CD4-positive, alpha-beta memory T cell (primary cell): ENCODE measurements at regions not wholly inside any gene's neighbourhood (a gene's known extent, or its start where the extent isn't known, plus 50 kb on each side); places are given as distances from the start of the nearest gene placed in this dataset.
A peak's percentile ranks its signal among the peaks of the same experiment; 100 is the strongest.

Source experiments
- CTCF ChIA-PET: fragments of 350-600 bp; sonication (Branson Sonifier 250); formaldehyde crosslinking; loops from one replicate; lab custom pipeline; 2021; ENCODE audit warnings: inconsistent platforms; ENCODE audit not compliant: partially characterized antibody; lab: Charles Lee
- POLR2A ChIA-PET: fragments of 350-600 bp; sonication (Branson Sonifier 250); formaldehyde crosslinking; loops from one replicate; lab custom pipeline; 2021; ENCODE audit not compliant: partially characterized antibody; lab: Charles Lee
- DNase-seq, 5 donors: peaks; one replicate each; pipeline versions ENCODE4 v3.0.0 to v3.0.0-alpha.2; 2020 to 2022; ENCODE audit warnings: mixed read lengths in 1 of 5
- H3K27ac ChIP-seq: one replicate; pipeline ENCODE4 v1.7.0; 2013; ENCODE audit warnings: low read depth, low read length
- H3K27me3 ChIP-seq: 2 replicates; pipeline ENCODE4 v1.7.0; 2013; ENCODE audit warnings: mild to moderate bottlenecking, low read length, moderate library complexity; ENCODE audit not compliant: insufficient read depth
- H3K36me3 ChIP-seq: 2 replicates; pipeline ENCODE4 v1.7.0; 2013; ENCODE audit warnings: mild to moderate bottlenecking, low read length, moderate library complexity; ENCODE audit not compliant: insufficient read depth
- H3K4me1 ChIP-seq: 2 replicates; pipeline ENCODE4 v1.7.0; 2013; ENCODE audit warnings: mild to moderate bottlenecking, low read length, moderate library complexity; ENCODE audit not compliant: insufficient read depth
- H3K4me3 ChIP-seq, 2 donors: one replicate each; pipeline ENCODE4 v1.7.0; 2013; ENCODE audit warnings: low read length in 2 of 2, mild to moderate bottlenecking in 1 of 2
- H3K9me3 ChIP-seq, 2 donors: one replicate each; pipeline ENCODE4 v1.7.0; 2013; ENCODE audit warnings: low read length in 2 of 2, control low read depth in 1 of 2; ENCODE audit not compliant: control insufficient read depth in 1 of 2
- H3K27ac Mint-ChIP-seq, 7 donors: one replicate each; pipeline ENCODE4 v1.8.0; 2020 to 2021; ENCODE audit warnings: mixed read lengths in 7 of 7, mild to moderate bottlenecking in 6 of 7, inconsistent platforms in 3 of 7, moderate library complexity in 3 of 7
- H3K27me3 Mint-ChIP-seq, 2 donors: one replicate each; pipeline ENCODE4 v1.8.0; 2020 to 2021; ENCODE audit warnings: mixed read lengths in 2 of 2
- H3K36me3 Mint-ChIP-seq, 2 donors: one replicate each; pipeline ENCODE4 v1.8.0; 2020 to 2021; ENCODE audit warnings: mixed read lengths in 2 of 2, inconsistent platforms in 1 of 2, mild to moderate bottlenecking in 1 of 2
- H3K4me1 Mint-ChIP-seq, 4 donors: one replicate each; pipeline ENCODE4 v1.8.0; 2020 to 2021; ENCODE audit warnings: mixed read lengths in 4 of 4, mild to moderate bottlenecking in 1 of 4
- H3K4me3 Mint-ChIP-seq, 8 donors: one replicate each; pipeline ENCODE4 v1.8.0; 2020 to 2021; ENCODE audit warnings: mixed read lengths in 8 of 8, mild to moderate bottlenecking in 7 of 8, moderate library complexity in 6 of 8, inconsistent platforms in 3 of 8
- H3K9me3 Mint-ChIP-seq, 8 donors: one replicate each; pipeline ENCODE4 v1.8.0; 2020 to 2021; ENCODE audit warnings: mixed read lengths in 8 of 8, mild to moderate bottlenecking in 5 of 8, inconsistent platforms in 3 of 8, moderate library complexity in 1 of 8
- intact Hi-C: fragments of 100-400 bp; cut with micrococcal nuclease; formaldehyde crosslinking; loops from one replicate; pipeline ENCODE4 v1.15.1; 2023

DNA sequence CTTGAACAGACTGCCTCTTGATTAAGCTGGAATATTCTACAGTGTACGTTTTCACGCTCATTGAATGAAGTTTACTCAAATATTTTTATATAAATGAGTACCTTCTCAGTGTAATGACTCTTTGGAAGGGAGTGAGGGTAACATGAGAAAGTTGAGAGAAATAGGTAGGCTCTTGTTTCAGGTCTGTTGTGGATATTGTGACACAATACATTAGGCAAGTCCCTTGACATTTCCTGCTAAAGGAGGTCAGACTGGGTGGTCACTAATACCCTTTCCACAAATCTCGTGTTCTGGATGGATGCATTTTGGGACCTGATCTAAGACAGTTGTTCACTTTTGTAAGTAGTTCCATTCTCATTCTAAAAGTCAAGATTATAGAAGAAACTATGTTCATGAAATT is 324.8 kb upstream of the AZI2 start:
- Histone ChIP-seq H3K36me3 (no peaks in the 10 kb centered on the region), H3K4me3 (no peak overlapping the region), H3K9me3 (no peaks in the 10 kb centered on the region), H3K27me3 (no peaks in the 10 kb centered on the region), H3K4me1 (no peaks in the 10 kb centered on the region), H3K27ac (no peak overlapping the region)
- Mint-ChIP-seq H3K36me3 (no peaks in the 10 kb centered on the region), H3K4me3 (no peak overlapping the region), H3K27me3 (peaks cover 0 to 2% of the 10 kb centered on the region in 2 donors), H3K9me3 (peaks cover 0 to 7% (median 0%) of the 10 kb centered on the region in 8 donors), H3K4me1 (no peaks in the 10 kb centered on the region), H3K27ac (no peak overlapping the region)
- CTCF ChIA-PET, result no interaction called here
- POLR2A ChIA-PET, result no interaction called here
- DNase-seq, result no peak
- intact Hi-C loops, result no loop called here

DNA sequence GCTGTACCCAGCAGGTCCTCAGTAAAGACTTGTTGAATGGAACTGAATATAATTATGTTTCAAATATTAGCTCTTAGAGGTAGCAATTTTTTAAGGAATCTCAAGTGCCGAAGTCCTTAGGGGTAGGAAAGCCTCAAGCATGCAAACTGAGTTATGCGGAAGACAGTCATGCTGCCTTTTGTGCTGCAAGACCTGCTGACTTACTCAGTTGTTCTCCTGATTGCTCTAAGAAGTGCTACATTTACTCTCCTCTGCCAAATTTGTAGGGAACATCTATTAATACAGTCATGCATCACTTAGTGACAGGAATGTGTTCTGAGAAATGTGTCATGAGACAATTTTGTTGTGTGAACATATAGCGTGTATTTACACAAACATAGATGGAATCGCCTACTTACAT is 325.6 kb upstream of the AZI2 start:
- Mint-ChIP-seq H3K4me3 (no peak overlapping the region), H3K27me3 (peaks cover 0 to 2% of the 10 kb centered on the region in 2 donors), H3K9me3 (peaks cover 0 to 7% (median 0%) of the 10 kb centered on the region in 8 donors), H3K27ac (no peak overlapping the region), H3K36me3 (no peaks in the 10 kb centered on the region), H3K4me1 (no peaks in the 10 kb centered on the region)
- ChIA-PET CTCF (no interaction called here), POLR2A (no interaction called here)
- DNase-seq, result no peak
- Histone ChIP-seq H3K27me3 (no peaks in the 10 kb centered on the region), H3K27ac (no peak overlapping the region), H3K9me3 (no peaks in the 10 kb centered on the region), H3K4me1 (no peaks in the 10 kb centered on the region), H3K4me3 (no peak overlapping the region), H3K36me3 (no peaks in the 10 kb centered on the region)
- intact Hi-C loops, result no loop called here

DNA sequence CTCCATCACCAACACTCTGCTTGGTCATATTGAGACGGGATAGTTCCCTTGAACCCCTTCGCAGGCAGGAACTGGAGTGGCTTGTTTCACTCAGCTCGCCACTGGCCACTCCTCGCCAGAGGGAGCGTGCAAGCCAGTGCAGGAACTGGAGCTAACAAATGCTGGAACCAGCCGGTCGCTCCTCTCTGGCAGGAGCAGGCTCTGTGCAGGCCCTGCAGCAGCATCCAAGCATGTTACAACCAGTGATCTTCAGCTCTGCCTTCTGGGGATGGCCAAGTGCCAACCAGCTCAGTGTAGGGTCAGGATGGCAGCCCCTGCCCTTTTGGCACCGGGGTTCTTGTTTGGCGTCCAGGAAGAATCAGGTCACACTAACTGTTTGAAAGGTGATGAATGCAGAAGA is 329.0 kb upstream of the AZI2 start:
- no peaks in the 10 kb centered on the region for H3K4me1 Mint-ChIP-seq
- Histone ChIP-seq H3K27ac (no peak overlapping the region), H3K9me3 (no peaks in the 10 kb centered on the region), H3K4me3 (no peak overlapping the region), H3K4me1 (no peaks in the 10 kb centered on the region), H3K36me3 (no peaks in the 10 kb centered on the region), H3K27me3 (no peaks in the 10 kb centered on the region)
- H3K4me3 Mint-ChIP-seq, result no peak overlapping the region
- ChIA-PET CTCF (no interaction called here), POLR2A (no interaction called here)
- no peak overlapping the region for H3K27ac Mint-ChIP-seq
- intact Hi-C loops, result no loop called here
- H3K36me3 Mint-ChIP-seq, result no peaks in the 10 kb centered on the region
- no peak for DNase-seq
- peaks cover 0 to 11% (median 1%) of the 10 kb centered on the region in 8 donors for H3K9me3 Mint-ChIP-seq
- peaks cover 0 to 1% of the 10 kb centered on the region in 2 donors for H3K27me3 Mint-ChIP-seq

DNA sequence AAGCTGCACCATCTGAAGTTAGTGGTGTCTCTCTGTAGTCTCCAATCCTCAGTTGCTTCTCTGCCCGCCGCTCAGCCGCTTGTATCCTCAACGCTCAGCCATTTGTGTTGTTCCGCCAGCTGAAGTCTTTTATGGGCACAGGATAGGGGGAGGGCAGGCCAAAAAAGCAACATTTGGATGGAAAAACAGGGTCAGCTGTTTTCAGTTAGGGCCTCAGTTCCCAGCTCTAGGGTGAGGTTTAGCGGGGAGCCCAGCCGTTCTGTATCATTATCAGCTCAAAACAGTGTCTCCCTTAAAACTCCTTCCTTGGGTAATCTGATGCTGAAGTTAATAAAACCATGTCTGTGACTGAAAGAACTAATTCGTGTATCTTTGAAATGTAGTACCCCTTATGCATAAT is 329.5 kb upstream of the AZI2 start:
- ChIA-PET POLR2A (no interaction called here), CTCF (no interaction called here)
- H3K9me3 Mint-ChIP-seq, result peaks cover 0 to 10% (median 1%) of the 10 kb centered on the region in 8 donors
- Histone ChIP-seq H3K27ac (no peak overlapping the region), H3K4me1 (no peaks in the 10 kb centered on the region), H3K36me3 (no peaks in the 10 kb centered on the region), H3K4me3 (no peak overlapping the region), H3K9me3 (no peaks in the 10 kb centered on the region), H3K27me3 (no peaks in the 10 kb centered on the region)
- peaks cover 0 to 1% of the 10 kb centered on the region in 2 donors for H3K27me3 Mint-ChIP-seq
- no peak overlapping the region for H3K4me3 Mint-ChIP-seq
- no peak overlapping the region for H3K27ac Mint-ChIP-seq
- DNase-seq, result no peak
- H3K4me1 Mint-ChIP-seq, result no peaks in the 10 kb centered on the region
- H3K36me3 Mint-ChIP-seq, result no peaks in the 10 kb centered on the region
- intact Hi-C loops, result no loop called here

DNA sequence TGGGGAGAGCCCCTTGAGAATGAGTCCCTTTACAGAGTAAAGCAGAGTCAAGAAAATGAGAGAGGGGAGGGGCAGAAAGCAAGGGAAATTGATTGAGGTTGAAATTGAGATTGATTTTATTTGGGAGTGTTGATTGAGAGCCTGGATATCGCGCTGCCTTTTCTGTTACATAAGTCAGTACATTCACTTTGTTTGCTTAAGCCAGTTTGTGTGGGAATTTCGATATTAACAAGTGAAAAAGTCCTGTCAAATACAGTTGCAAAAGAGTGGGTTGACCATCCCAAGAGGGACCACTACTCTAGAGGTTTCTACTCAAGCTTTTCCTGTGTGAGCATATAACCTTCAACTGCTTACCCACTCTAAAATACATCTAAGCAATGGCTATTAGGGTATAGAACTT is 331.4 kb upstream of the AZI2 start:
- ChIA-PET CTCF (interaction anchor here (1.0 kb wide), 1 partner anchor 12 kb away, joined by 4 read pairs; no protein-coding TSS in a partner anchor), POLR2A (no interaction called here)
- intact Hi-C loops, result no loop called here
- H3K4me3 ChIP-seq, result no peak overlapping the region
- H3K27ac ChIP-seq, result no peak overlapping the region
- H3K36me3 ChIP-seq, result no peaks in the 10 kb centered on the region
- no peaks in the 10 kb centered on the region for H3K36me3 Mint-ChIP-seq
- H3K4me1 Mint-ChIP-seq, result no peaks in the 10 kb centered on the region
- no peak overlapping the region for H3K27ac Mint-ChIP-seq
- H3K4me1 ChIP-seq, result no peaks in the 10 kb centered on the region
- peaks cover 0 to 1% of the 10 kb centered on the region in 2 donors for H3K27me3 Mint-ChIP-seq
- no peak overlapping the region for H3K4me3 Mint-ChIP-seq
- no peaks in the 10 kb centered on the region for H3K9me3 ChIP-seq
- peaks cover 0 to 10% (median 1%) of the 10 kb centered on the region in 8 donors for H3K9me3 Mint-ChIP-seq
- no peaks in the 10 kb centered on the region for H3K27me3 ChIP-seq
- DNase-seq, result no peak

DNA sequence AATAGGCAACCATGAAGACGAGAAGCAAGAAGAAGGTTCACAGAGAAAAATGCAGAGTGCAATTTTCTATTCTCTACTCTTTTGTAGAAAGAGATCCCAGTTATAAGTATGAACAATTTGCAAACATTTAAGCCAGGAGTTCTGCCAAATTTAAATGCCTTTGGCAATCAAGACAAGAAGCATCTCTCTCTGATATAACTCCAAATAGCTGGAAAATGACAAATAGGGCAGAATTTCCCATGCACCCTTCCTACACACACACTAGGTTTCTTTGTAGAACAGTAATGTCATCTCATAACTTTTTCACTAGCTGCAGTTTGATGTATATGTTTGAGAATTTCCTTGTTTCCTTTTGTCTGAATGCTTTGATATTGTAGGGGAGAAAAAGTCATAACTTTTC is 333.5 kb upstream of the AZI2 start:
- Mint-ChIP-seq H3K4me3 (no peak overlapping the region), H3K36me3 (no peaks in the 10 kb centered on the region), H3K27ac (no peak overlapping the region), H3K9me3 (peaks cover 0 to 7% (median 1%) of the 10 kb centered on the region in 8 donors), H3K4me1 (no peaks in the 10 kb centered on the region), H3K27me3 (peaks cover 0 to 1% of the 10 kb centered on the region in 2 donors)
- Histone ChIP-seq H3K27me3 (no peaks in the 10 kb centered on the region), H3K36me3 (no peaks in the 10 kb centered on the region), H3K4me3 (no peak overlapping the region), H3K9me3 (no peaks in the 10 kb centered on the region), H3K27ac (no peak overlapping the region), H3K4me1 (no peaks in the 10 kb centered on the region)
- ChIA-PET CTCF (no interaction called here), POLR2A (no interaction called here)
- DNase-seq, result no peak
- intact Hi-C loops, result no loop called here

DNA sequence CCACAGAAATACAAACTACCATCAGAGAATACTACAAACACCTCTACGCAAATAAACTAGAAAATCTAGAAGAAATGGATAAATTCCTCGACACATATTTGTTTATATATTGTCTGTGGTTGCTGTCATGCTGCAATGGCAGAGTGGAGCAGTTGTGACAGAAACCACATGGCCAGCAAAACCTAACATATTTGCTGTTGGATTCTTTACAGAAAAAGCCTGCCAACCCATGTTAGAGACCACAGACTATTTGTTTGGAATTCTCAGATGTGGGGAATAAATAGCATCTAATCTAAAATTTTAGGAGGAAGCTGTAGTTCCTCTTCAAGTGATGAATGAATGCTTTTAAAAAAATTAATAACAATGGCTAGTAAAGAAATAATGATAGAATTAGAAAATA is 341.6 kb upstream of the AZI2 start:
- Mint-ChIP-seq H3K4me1 (no peaks in the 10 kb centered on the region), H3K27ac (no peak overlapping the region), H3K4me3 (no peak overlapping the region), H3K27me3 (peaks cover 0 to 1% of the 10 kb centered on the region in 2 donors), H3K9me3 (peaks cover 0 to 4% (median 0%) of the 10 kb centered on the region in 8 donors), H3K36me3 (no peaks in the 10 kb centered on the region)
- no peaks in the 10 kb centered on the region for H3K9me3 ChIP-seq
- H3K27me3 ChIP-seq, result no peaks in the 10 kb centered on the region
- CTCF ChIA-PET, result no interaction called here
- intact Hi-C loops, result no loop called here
- H3K27ac ChIP-seq, result no peak overlapping the region
- no peak overlapping the region for H3K4me3 ChIP-seq
- H3K4me1 ChIP-seq, result no peaks in the 10 kb centered on the region
- POLR2A ChIA-PET, result no interaction called here
- no peaks in the 10 kb centered on the region for H3K36me3 ChIP-seq
- no peak for DNase-seq

DNA sequence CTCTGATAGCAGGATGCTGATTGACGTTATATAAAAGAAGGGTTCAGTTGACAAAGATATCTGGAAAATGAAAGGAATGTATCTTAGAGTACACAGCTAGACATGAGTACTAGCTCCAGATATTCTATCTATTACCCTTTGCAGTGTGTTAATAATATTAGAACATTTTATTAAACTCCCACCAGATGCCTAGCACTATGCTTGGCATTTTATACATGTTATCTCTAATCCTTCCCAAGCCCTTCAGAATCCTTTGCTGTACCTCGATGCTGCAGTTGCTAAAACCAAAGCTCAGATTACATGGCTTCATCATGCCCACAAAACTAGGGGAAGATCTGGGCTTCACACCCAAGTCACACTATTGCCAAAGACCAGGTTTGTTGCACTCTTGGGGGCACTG is 350.1 kb upstream of the AZI2 start:
- intact Hi-C loops, result no loop called here
- H3K27me3 ChIP-seq, result no peaks in the 10 kb centered on the region
- CTCF ChIA-PET, result interaction anchor here (0.9 kb wide), 1 partner anchor 31 kb away, joined by 4 read pairs; no protein-coding TSS in a partner anchor

More for the DNA sequence above, 350.1 kb upstream of the AZI2 start:
- H3K4me3 Mint-ChIP-seq, result no peak overlapping the region
- H3K36me3 ChIP-seq, result no peaks in the 10 kb centered on the region
- no peak overlapping the region for H3K27ac ChIP-seq
- H3K9me3 ChIP-seq, result no peaks in the 10 kb centered on the region
- H3K4me3 ChIP-seq, result no peak overlapping the region
- H3K9me3 Mint-ChIP-seq, result peaks cover 0 to 7% (median 0%) of the 10 kb centered on the region in 8 donors
- no peaks in the 10 kb centered on the region for H3K27me3 Mint-ChIP-seq
- no peaks in the 10 kb centered on the region for H3K36me3 Mint-ChIP-seq
- DNase-seq, result no peak
- no peaks in the 10 kb centered on the region for H3K4me1 ChIP-seq
- H3K27ac Mint-ChIP-seq, result peak overlapping the region in 1 of 7 donors; percentile 62
- no peaks in the 10 kb centered on the region for H3K4me1 Mint-ChIP-seq
- POLR2A ChIA-PET, result no interaction called here
